ENCODE measurements at regions not wholly inside any gene's neighbourhood (a gene's known extent, or its start where the extent isn't known, plus 50 kb on each side); places are given as distances from the start of the nearest gene placed in this dataset.
"Not testable (repeated sequence)": the region's sequence is repeated elsewhere in the genome, so short reads cannot be mapped to it uniquely, and the experiment has no call there.

GRCh38 chr12:5335069-5335468, 96.8 kb upstream of the NTF3 start:
- Histone ChIP-seq H3K4me1 (ENCODE audit: control insufficient read depth in 2 of 2, insufficient read depth in 2 of 2, low read length in 2 of 2) (no peaks in the 10 kb centered on the region), H3K27ac (ENCODE audit: low read depth in 1 of 2, low read length in 1 of 2) (no peak overlapping the region), H3K27me3 (ENCODE audit: control insufficient read depth in 2 of 2, insufficient read depth in 1 of 2, low read length in 1 of 2) (peaks cover 0 to 2% of the 10 kb centered on the region in 2 donors), H3K36me3 (ENCODE audit: control insufficient read depth in 2 of 2, insufficient read depth in 2 of 2, low read length in 1 of 2) (no peaks in the 10 kb centered on the region), H3K9me3 (ENCODE audit: control insufficient read depth in 2 of 2, insufficient read depth in 1 of 2, low read length in 1 of 2) (no peaks in the 10 kb centered on the region), H3K4me3 (ENCODE audit: low read length in 2 of 2) (no peak overlapping the region)
- DNase-seq (ENCODE audit: low read depth in 6 of 9, low spot score in 9 of 9), result no peak
- 86% methylated on average over 2 of the region's 2 CpGs for WGBS

GRCh38 chr12:5341086-5341485, 90.8 kb upstream of the NTF3 start:
- WGBS, result 48% methylated on average over 2 of the region's 2 CpGs
- H3K9me3 ChIP-seq (ENCODE audit: control insufficient read depth in 2 of 2, insufficient read depth in 1 of 2, low read length in 1 of 2); H3K4me1 ChIP-seq (ENCODE audit: control insufficient read depth in 2 of 2, insufficient read depth in 2 of 2, low read length in 2 of 2); H3K27ac ChIP-seq (ENCODE audit: low read depth in 1 of 2, low read length in 1 of 2); DNase-seq (ENCODE audit: low read depth in 6 of 9, low spot score in 9 of 9); H3K36me3 ChIP-seq (ENCODE audit: control insufficient read depth in 2 of 2, insufficient read depth in 2 of 2, low read length in 1 of 2); H3K4me3 ChIP-seq (ENCODE audit: low read length in 2 of 2); H3K27me3 ChIP-seq (ENCODE audit: control insufficient read depth in 2 of 2, insufficient read depth in 1 of 2, low read length in 1 of 2): not testable (repeated sequence)

GRCh38 chr12:5343711-5344110, 88.2 kb upstream of the NTF3 start:
- Histone ChIP-seq H3K27ac (ENCODE audit: low read depth in 1 of 2, low read length in 1 of 2) (no peak overlapping the region), H3K27me3 (ENCODE audit: control insufficient read depth in 2 of 2, insufficient read depth in 1 of 2, low read length in 1 of 2) (peaks cover 0 to 3% of the 10 kb centered on the region in 2 donors), H3K4me3 (ENCODE audit: low read length in 2 of 2) (no peak overlapping the region), H3K4me1 (ENCODE audit: control insufficient read depth in 2 of 2, insufficient read depth in 2 of 2, low read length in 2 of 2) (no peaks in the 10 kb centered on the region), H3K9me3 (ENCODE audit: control insufficient read depth in 2 of 2, insufficient read depth in 1 of 2, low read length in 1 of 2) (no peaks in the 10 kb centered on the region), H3K36me3 (ENCODE audit: control insufficient read depth in 2 of 2, insufficient read depth in 2 of 2, low read length in 1 of 2) (no peaks in the 10 kb centered on the region)
- WGBS, result 96% methylated on average over 3 of the region's 3 CpGs
- no peak for DNase-seq (ENCODE audit: low read depth in 6 of 9, low spot score in 9 of 9)

- DNase-seq (ENCODE audit: low read depth in 6 of 9, low spot score in 9 of 9), result no peak
- H3K36me3 ChIP-seq (ENCODE audit: control insufficient read depth in 2 of 2, insufficient read depth in 2 of 2, low read length in 1 of 2), result no peaks in the 10 kb centered on the region
- WGBS, result 72% methylated on average over 4 of the region's 4 CpGs
- no peak overlapping the region for H3K4me3 ChIP-seq (ENCODE audit: low read length in 2 of 2)
- no peak overlapping the region for H3K27ac ChIP-seq (ENCODE audit: low read depth in 1 of 2, low read length in 1 of 2)
- no peaks in the 10 kb centered on the region for H3K4me1 ChIP-seq (ENCODE audit: control insufficient read depth in 2 of 2, insufficient read depth in 2 of 2, low read length in 2 of 2)
- H3K9me3 ChIP-seq (ENCODE audit: control insufficient read depth in 2 of 2, insufficient read depth in 1 of 2, low read length in 1 of 2), result no peaks in the 10 kb centered on the region
- H3K27me3 ChIP-seq (ENCODE audit: control insufficient read depth in 2 of 2, insufficient read depth in 1 of 2, low read length in 1 of 2), result peaks cover 0 to 3% of the 10 kb centered on the region in 2 donors
Measured at GRCh38 chr12:5344131-5344530, 87.8 kb upstream of the NTF3 start.

GRCh38 chr12:5345534-5345933, 86.4 kb upstream of the NTF3 start:
- H3K9me3 ChIP-seq (ENCODE audit: control insufficient read depth in 2 of 2, insufficient read depth in 1 of 2, low read length in 1 of 2), result no peaks in the 10 kb centered on the region
- H3K4me3 ChIP-seq (ENCODE audit: low read length in 2 of 2), result no peak overlapping the region
- DNase-seq (ENCODE audit: low read depth in 6 of 9, low spot score in 9 of 9), result no peak
- no peaks in the 10 kb centered on the region for H3K36me3 ChIP-seq (ENCODE audit: control insufficient read depth in 2 of 2, insufficient read depth in 2 of 2, low read length in 1 of 2)
- peaks cover 0 to 3% of the 10 kb centered on the region in 2 donors for H3K27me3 ChIP-seq (ENCODE audit: control insufficient read depth in 2 of 2, insufficient read depth in 1 of 2, low read length in 1 of 2)
- no peak overlapping the region for H3K27ac ChIP-seq (ENCODE audit: low read depth in 1 of 2, low read length in 1 of 2)
- H3K4me1 ChIP-seq (ENCODE audit: control insufficient read depth in 2 of 2, insufficient read depth in 2 of 2, low read length in 2 of 2), result no peaks in the 10 kb centered on the region

GRCh38 chr12:5348057-5348456, 83.9 kb upstream of the NTF3 start:
- H3K27ac ChIP-seq (ENCODE audit: low read depth in 1 of 2, low read length in 1 of 2), result no peak overlapping the region
- DNase-seq (ENCODE audit: low read depth in 6 of 9, low spot score in 9 of 9), result no peak
- 62% methylated on average over 3 of the region's 3 CpGs for WGBS
- H3K27me3 ChIP-seq (ENCODE audit: control insufficient read depth in 2 of 2, insufficient read depth in 1 of 2, low read length in 1 of 2), result peaks cover 0 to 3% of the 10 kb centered on the region in 2 donors
- H3K36me3 ChIP-seq (ENCODE audit: control insufficient read depth in 2 of 2, insufficient read depth in 2 of 2, low read length in 1 of 2), result no peaks in the 10 kb centered on the region
- H3K9me3 ChIP-seq (ENCODE audit: control insufficient read depth in 2 of 2, insufficient read depth in 1 of 2, low read length in 1 of 2), result no peaks in the 10 kb centered on the region
- H3K4me1 ChIP-seq (ENCODE audit: control insufficient read depth in 2 of 2, insufficient read depth in 2 of 2, low read length in 2 of 2), result no peaks in the 10 kb centered on the region
- no peak overlapping the region for H3K4me3 ChIP-seq (ENCODE audit: low read length in 2 of 2)

GRCh38 chr12:5348491-5348890, 83.4 kb upstream of the NTF3 start:
- H3K4me3 ChIP-seq (ENCODE audit: low read length in 2 of 2), result no peak overlapping the region
- H3K36me3 ChIP-seq (ENCODE audit: control insufficient read depth in 2 of 2, insufficient read depth in 2 of 2, low read length in 1 of 2), result no peaks in the 10 kb centered on the region
- no peaks in the 10 kb centered on the region for H3K9me3 ChIP-seq (ENCODE audit: control insufficient read depth in 2 of 2, insufficient read depth in 1 of 2, low read length in 1 of 2)
- 83% methylated on average over 4 of the region's 4 CpGs for WGBS
- no peak overlapping the region for H3K27ac ChIP-seq (ENCODE audit: low read depth in 1 of 2, low read length in 1 of 2)
- no peaks in the 10 kb centered on the region for H3K4me1 ChIP-seq (ENCODE audit: control insufficient read depth in 2 of 2, insufficient read depth in 2 of 2, low read length in 2 of 2)
- H3K27me3 ChIP-seq (ENCODE audit: control insufficient read depth in 2 of 2, insufficient read depth in 1 of 2, low read length in 1 of 2), result peaks cover 0 to 3% of the 10 kb centered on the region in 2 donors
- no peak for DNase-seq (ENCODE audit: low read depth in 6 of 9, low spot score in 9 of 9)

GRCh38 chr12:5364036-5364770, 67.7 kb upstream of the NTF3 start:
- Histone ChIP-seq H3K27ac (ENCODE audit: low read depth in 1 of 2, low read length in 1 of 2) (no peak overlapping the region), H3K27me3 (ENCODE audit: control insufficient read depth in 2 of 2, insufficient read depth in 1 of 2, low read length in 1 of 2) (no peaks in the 10 kb centered on the region), H3K4me3 (ENCODE audit: low read length in 2 of 2) (no peak overlapping the region), H3K36me3 (ENCODE audit: control insufficient read depth in 2 of 2, insufficient read depth in 2 of 2, low read length in 1 of 2) (no peaks in the 10 kb centered on the region), H3K9me3 (ENCODE audit: control insufficient read depth in 2 of 2, insufficient read depth in 1 of 2, low read length in 1 of 2) (no peaks in the 10 kb centered on the region), H3K4me1 (ENCODE audit: control insufficient read depth in 2 of 2, insufficient read depth in 2 of 2, low read length in 2 of 2) (no peaks in the 10 kb centered on the region)
- no peak for DNase-seq (ENCODE audit: low read depth in 6 of 9, low spot score in 9 of 9)
- 90% methylated on average over 5 of the region's 5 CpGs for WGBS

- H3K36me3 ChIP-seq (ENCODE audit: control insufficient read depth in 2 of 2, insufficient read depth in 2 of 2, low read length in 1 of 2), result no peaks in the 10 kb centered on the region
- 95% methylated on average over 6 of the region's 6 CpGs for WGBS
- H3K27me3 ChIP-seq (ENCODE audit: control insufficient read depth in 2 of 2, insufficient read depth in 1 of 2, low read length in 1 of 2), result no peaks in the 10 kb centered on the region
- no peaks in the 10 kb centered on the region for H3K4me1 ChIP-seq (ENCODE audit: control insufficient read depth in 2 of 2, insufficient read depth in 2 of 2, low read length in 2 of 2)
- no peak overlapping the region for H3K27ac ChIP-seq (ENCODE audit: low read depth in 1 of 2, low read length in 1 of 2)
- no peak for DNase-seq (ENCODE audit: low read depth in 6 of 9, low spot score in 9 of 9)
- no peaks in the 10 kb centered on the region for H3K9me3 ChIP-seq (ENCODE audit: control insufficient read depth in 2 of 2, insufficient read depth in 1 of 2, low read length in 1 of 2)
- H3K4me3 ChIP-seq (ENCODE audit: low read length in 2 of 2), result no peak overlapping the region
Measured at GRCh38 chr12:5369298-5369697, 62.6 kb upstream of the NTF3 start.

All from thymus (tissue), 11 donors.